Peyer's patch (tissue), 4 donors: ENCODE measurements at regions not wholly inside any gene's neighbourhood (a gene's known extent, or its start where the extent isn't known, plus 50 kb on each side); places are given as distances from the start of the nearest gene placed in this dataset.

ENCODE experiments used
- CTCF ChIP-seq, 6 experiments: fragments of 450-650 bp in 4 of 6; fragments of 200-600 bp in 2 of 6; sonication (generic) in 1 of 6; IDR thresholded peaks; one replicate each; pipeline ENCODE4 v1.5.1; 2017 to 2019; ENCODE audit warnings: antibody characterized with exemption in 6 of 6, mild to moderate bottlenecking in 3 of 6, moderate library complexity in 1 of 6
- POLR2A ChIP-seq, 2 donors: fragments of 450-650 bp; IDR thresholded peaks; one replicate each; pipeline ENCODE4 v1.5.1; 2017; ENCODE audit warnings: antibody characterized with exemption in 2 of 2, mild to moderate bottlenecking in 2 of 2, moderate library complexity in 2 of 2

DNA sequence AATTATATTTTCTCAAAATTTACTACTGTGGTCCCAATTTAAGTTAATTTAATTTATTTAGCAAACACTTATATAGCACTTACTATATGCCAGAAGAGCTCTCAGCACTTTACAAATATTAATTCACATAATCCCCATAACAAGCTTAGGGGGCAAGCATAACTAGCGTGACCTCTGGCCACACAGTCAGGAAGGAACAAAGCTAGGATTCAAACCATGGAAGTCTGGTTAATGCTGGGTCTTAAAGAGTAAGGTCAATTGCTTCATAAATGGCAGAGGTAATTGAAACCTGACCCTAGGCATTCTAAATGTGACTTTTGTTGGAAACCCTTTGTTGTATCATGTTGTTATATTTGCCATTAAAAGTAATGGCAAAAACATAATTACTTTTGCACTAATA lies 279.5 kb upstream of the EMCN start:
- no peak for TF ChIP-seq CTCF (IDR thresholded peaks at IDR 0.05)
- no peak for TF ChIP-seq POLR2A (IDR thresholded peaks at IDR 0.05)
